ENCODE measurements at regions not wholly inside any gene's neighbourhood (a gene's known extent, or its start where the extent isn't known, plus 50 kb on each side); places are given as distances from the start of the nearest gene placed in this dataset.

GRCh38 chr3:157816296-157816695 is 289.9 kb downstream of the SHOX2 start:
- Histone ChIP-seq H3K4me1 (ENCODE audit: low read depth) (no peaks in the 10 kb centered on the region), H3K36me3 (ENCODE audit: low read depth) (no peaks in the 10 kb centered on the region), H3K9me3 (no peaks in the 10 kb centered on the region), H3K4me3 (no peak overlapping the region)
- ATAC-seq (no peak), DNase-seq (no peak)
- intact Hi-C loops (cut with DNase I, micrococcal nuclease), result no loop called here
- no peak for TF ChIP-seq CTCF (IDR thresholded peaks at IDR 0.05)

- Histone ChIP-seq H3K36me3 (ENCODE audit: low read depth) (no peaks in the 10 kb centered on the region), H3K4me1 (ENCODE audit: low read depth) (no peaks in the 10 kb centered on the region), H3K9me3 (no peaks in the 10 kb centered on the region), H3K4me3 (no peak overlapping the region)
- ATAC-seq, result no peak
- intact Hi-C loops (cut with DNase I, micrococcal nuclease), result no loop called here
- no peak for DNase-seq
- no peak for TF ChIP-seq CTCF (IDR thresholded peaks at IDR 0.05)
Observed at GRCh38 chr3:157815739-157816138, 290.5 kb downstream of the SHOX2 start.

GRCh38 chr3:157810924-157811718 is 295.1 kb downstream of the SHOX2 start:
- ATAC-seq, result no peak
- intact Hi-C loops (cut with DNase I, micrococcal nuclease), result no loop called here
- no peak for DNase-seq
- TF ChIP-seq CTCF (IDR thresholded peaks at IDR 0.05), result no peak
- H3K36me3 ChIP-seq (ENCODE audit: low read depth), result no peaks in the 10 kb centered on the region
- H3K4me1 ChIP-seq (ENCODE audit: low read depth), result no peaks in the 10 kb centered on the region
- no peaks in the 10 kb centered on the region for H3K9me3 ChIP-seq
- H3K4me3 ChIP-seq, result no peak overlapping the region

GRCh38 chr3:157807280-157807679 is 298.9 kb downstream of the SHOX2 start:
- no peak overlapping the region for H3K4me3 ChIP-seq
- H3K9me3 ChIP-seq, result peaks cover 2% of the 10 kb centered on the region
- intact Hi-C loops (cut with DNase I, micrococcal nuclease), result no loop called here
- DNase-seq (no peak), ATAC-seq (no peak)
- no peak for TF ChIP-seq CTCF (IDR thresholded peaks at IDR 0.05)
- H3K36me3 ChIP-seq (ENCODE audit: low read depth), result no peaks in the 10 kb centered on the region
- H3K4me1 ChIP-seq (ENCODE audit: low read depth), result no peaks in the 10 kb centered on the region

GRCh38 chr3:157805538-157805937 is 300.7 kb downstream of the SHOX2 start:
- TF ChIP-seq CTCF (IDR thresholded peaks at IDR 0.05), result no peak
- intact Hi-C loops (cut with DNase I, micrococcal nuclease), result no loop called here
- no peak for DNase-seq

More at GRCh38 chr3:157805538-157805937, 300.7 kb downstream of the SHOX2 start:
- ATAC-seq, result no peak
- Histone ChIP-seq H3K4me1 (ENCODE audit: low read depth) (no peaks in the 10 kb centered on the region), H3K36me3 (ENCODE audit: low read depth) (no peaks in the 10 kb centered on the region), H3K9me3 (peaks cover 7% of the 10 kb centered on the region), H3K4me3 (no peak overlapping the region)

All from mucosa of descending colon (tissue), 3 donors.